ENCODE measurements at regions not wholly inside any gene's neighbourhood (a gene's known extent, or its start where the extent isn't known, plus 50 kb on each side); places are given as distances from the start of the nearest gene placed in this dataset.

DNA sequence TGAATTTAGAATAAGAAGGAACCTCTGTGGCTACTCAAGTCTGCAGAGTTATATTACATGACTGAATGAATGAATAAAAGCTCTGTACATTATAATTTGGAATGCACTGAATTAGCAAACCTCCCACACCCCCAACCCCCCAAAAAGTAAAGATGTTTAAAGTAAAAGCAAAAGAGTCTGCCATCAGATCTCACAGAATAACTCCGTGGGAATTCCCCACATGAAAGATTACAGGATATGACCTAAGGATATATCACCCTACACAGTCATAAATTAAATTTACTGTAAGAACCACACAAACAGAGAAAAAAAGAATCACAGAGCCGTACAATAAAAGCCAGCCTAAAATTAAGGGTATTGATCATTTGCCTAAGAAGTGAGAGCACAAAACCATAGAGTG, 587.3 kb downstream of the PTPRC start:
- no peak for TF ChIP-seq TAF1 (IDR thresholded peaks at IDR 0.05; ENCODE audit: low read depth, low read length)
- TF ChIP-seq POLR2A (IDR thresholded peaks at IDR 0.05; ENCODE audit: low read depth, low read length): no peak
- TF ChIP-seq POLR2AphosphoS5 (IDR thresholded peaks at IDR 0.05; ENCODE audit: low read depth, low read length): no peak
- TF ChIP-seq SPI1 (IDR thresholded peaks at IDR 0.05; ENCODE audit: low read depth, low read length): no peak
- no peak for TF ChIP-seq POU2F2 (IDR thresholded peaks at IDR 0.05; ENCODE audit: low read depth, low read length)
